ENCODE measurements at regions not wholly inside any gene's neighbourhood (a gene's known extent, or its start where the extent isn't known, plus 50 kb on each side); places are given as distances from the start of the nearest gene placed in this dataset.

GRCh38 chr4:128388352-128388630 lies 100.7 kb upstream of the PGRMC2 start:
- no peak for DNase-seq (ENCODE audit: low read depth in 2 of 2)

- no peak for DNase-seq (ENCODE audit: low read depth in 2 of 2)
These were observed 100.2 kb upstream of the PGRMC2 start for GRCh38 chr4:128387600-128388351.

DNA sequence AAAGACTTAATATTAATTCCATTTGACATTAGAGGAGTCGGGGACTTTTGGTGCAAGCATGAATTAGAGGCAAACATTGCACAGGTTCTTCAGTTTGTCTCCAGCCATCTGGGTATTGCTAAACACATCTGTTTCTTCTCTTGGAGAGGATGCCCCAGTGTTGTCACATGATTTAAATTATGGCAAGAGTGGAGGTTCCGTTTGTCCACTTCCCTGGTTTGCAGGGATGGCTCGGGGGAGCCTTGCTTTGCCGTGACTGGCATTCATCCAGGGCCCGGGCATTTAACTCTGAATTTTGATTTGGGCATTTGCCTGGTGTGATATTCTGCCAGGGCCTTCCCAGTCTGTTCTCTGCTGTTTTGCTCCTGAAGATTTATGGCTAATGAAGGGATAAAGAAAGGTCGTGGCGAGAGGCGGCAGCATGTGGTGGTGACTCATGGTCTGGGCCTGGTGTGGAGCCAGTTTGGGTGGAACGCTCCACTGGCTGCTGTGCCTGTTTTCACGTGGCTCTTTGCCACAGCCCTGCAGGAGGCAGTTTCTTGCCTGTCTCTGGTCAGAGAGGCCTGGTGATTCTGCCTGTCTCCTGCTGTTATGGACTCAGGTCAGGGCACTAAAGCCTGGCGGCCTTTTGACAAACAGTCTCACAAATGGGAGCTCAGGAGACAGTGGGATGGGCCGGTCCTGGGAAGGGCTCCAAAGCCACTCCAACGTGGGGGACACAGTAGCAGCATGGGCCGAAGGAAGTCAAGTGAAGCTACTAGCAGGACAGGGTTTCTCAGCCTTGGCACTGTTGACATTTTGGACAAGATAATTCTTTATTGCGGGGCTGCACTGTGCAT lies 99.4 kb upstream of the PGRMC2 start:
- DNase-seq (ENCODE audit: low read depth in 2 of 2), result no peak

DNA sequence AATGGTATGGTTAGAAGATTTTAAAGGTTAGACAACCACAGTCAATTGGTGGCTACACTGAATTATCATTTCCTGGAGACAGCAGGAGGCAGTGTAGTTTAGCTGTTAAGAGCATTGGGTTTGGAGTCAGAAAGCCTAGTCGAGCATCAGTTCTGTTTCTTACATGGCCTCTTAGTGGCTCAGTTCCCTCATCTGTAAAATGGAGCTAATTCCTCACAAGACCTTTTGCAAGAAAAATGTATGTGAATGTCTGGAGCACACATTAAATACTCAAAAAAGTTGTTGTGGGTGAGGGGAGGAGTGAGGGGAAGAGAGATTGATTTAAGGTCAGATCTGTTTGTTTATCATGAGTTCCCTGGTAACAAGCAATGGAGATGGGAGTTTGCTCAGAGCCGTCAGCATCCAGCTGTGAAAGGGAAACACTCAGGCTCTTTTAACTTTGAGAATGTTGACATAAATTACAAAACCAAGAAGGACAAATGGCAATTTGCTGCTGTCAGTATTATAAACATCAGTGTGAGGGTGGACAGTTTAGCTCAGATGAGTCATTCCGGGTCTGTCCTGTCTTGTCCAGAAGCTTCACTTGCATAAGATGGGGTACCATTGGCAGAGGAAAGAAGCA lies 98.2 kb upstream of the PGRMC2 start:
- no peak for DNase-seq (ENCODE audit: low read depth in 2 of 2)

DNA sequence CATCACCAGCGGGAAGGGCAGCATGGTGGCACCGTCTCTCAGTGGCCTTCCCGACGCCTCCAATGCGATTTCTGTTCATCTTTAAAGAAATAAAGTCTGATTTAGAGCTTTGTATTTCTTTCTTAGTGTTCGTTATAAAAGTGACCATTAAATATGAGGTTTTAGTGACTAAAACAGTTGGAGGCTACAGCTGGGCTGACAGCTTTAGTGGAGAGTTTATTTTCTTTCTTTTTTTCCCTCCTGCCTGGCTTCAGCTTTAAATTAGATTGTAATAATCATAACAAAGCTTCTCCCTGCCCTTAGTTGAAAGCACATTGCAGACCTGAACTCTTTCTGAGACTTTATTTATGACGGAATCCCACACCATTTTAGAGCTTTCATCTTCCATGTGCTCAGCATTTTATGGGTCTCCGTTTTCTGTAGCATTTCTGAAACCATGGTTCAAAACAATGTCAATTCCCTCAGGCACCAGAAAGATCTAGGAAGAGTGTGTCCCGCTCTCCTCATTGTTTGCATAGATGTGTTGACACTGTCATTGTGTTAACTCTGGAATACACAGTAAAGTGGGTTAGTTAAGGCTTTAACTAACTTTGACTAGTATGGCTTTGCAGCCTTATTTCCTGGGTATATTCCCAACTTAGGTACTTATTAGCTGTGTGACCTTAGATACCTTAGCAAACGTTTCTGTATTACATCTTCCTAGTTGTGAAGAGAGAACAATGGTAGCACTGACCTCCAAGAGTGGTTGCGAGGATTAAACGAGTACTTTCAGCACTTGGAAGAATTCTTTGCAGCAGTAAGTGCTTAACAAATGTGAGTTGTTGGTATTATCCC lies 97.4 kb upstream of the PGRMC2 start:
- no peak for DNase-seq (ENCODE audit: low read depth in 2 of 2)

GRCh38 chr4:128384091-128384520 lies 96.5 kb upstream of the PGRMC2 start:
- no peak for DNase-seq (ENCODE audit: low read depth in 2 of 2)

- DNase-seq (ENCODE audit: low read depth in 2 of 2), result no peak
These were observed 94.3 kb upstream of the PGRMC2 start for GRCh38 chr4:128381748-128382559.

DNA sequence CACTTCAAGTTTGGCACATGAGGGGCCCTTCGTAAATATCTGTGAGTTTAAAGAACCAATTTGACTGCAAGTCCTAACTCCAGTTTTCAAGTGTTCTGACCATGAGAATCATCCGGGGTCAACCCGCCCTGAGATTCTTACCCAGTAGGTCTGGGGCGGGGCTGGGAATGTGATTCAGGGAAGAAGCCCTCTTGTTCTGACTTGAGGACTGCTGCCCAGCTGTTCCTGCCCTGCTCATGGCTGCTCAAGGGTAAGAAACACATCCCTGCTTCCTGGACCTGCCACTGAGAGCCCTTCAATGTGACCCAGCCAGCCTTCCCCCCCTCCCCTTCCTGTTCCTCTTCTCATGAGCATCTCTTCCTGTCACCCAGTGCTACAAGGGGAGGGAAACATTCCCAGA lies 92.7 kb upstream of the PGRMC2 start:
- DNase-seq (ENCODE audit: low read depth in 2 of 2), result no peak

GRCh38 chr4:128379860-128380259 lies 92.2 kb upstream of the PGRMC2 start:
- no peak for DNase-seq (ENCODE audit: low read depth in 2 of 2)

GRCh38 chr4:128378668-128379067 lies 91.1 kb upstream of the PGRMC2 start:
- no peak for DNase-seq (ENCODE audit: low read depth in 2 of 2)

DNA sequence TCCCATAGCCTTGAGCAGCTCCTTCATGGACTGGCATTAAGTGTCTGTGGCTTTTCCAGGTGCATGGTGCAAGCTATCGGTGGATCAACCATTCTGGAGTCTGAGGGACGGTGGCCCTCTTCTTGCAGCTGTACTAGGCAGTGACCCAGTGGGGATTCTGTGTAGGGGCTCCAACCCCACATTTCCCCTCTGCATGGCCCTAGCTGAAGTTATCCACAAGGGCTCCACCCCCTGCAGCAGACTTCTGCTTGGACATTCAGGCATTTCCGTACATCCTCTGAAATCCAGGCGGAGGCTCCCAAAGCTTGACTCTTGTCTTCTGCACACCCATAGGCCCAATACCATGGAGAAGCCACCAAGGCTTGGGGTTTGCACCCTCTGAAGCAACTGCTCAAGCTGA lies 89.3 kb upstream of the PGRMC2 start:
- no peak for DNase-seq (ENCODE audit: low read depth in 2 of 2)

- DNase-seq (ENCODE audit: low read depth in 2 of 2), result no peak
These were observed 88.7 kb upstream of the PGRMC2 start for GRCh38 chr4:128376303-128376702.

- no peak for DNase-seq (ENCODE audit: low read depth in 2 of 2)
These were observed 86.0 kb upstream of the PGRMC2 start for GRCh38 chr4:128373628-128374027.

- DNase-seq (ENCODE audit: low read depth in 2 of 2), result no peak
These were observed 84.3 kb upstream of the PGRMC2 start for GRCh38 chr4:128371876-128372275.

- DNase-seq (ENCODE audit: low read depth in 2 of 2), result no peak
These were observed 83.6 kb upstream of the PGRMC2 start for GRCh38 chr4:128371001-128371777.

DNA sequence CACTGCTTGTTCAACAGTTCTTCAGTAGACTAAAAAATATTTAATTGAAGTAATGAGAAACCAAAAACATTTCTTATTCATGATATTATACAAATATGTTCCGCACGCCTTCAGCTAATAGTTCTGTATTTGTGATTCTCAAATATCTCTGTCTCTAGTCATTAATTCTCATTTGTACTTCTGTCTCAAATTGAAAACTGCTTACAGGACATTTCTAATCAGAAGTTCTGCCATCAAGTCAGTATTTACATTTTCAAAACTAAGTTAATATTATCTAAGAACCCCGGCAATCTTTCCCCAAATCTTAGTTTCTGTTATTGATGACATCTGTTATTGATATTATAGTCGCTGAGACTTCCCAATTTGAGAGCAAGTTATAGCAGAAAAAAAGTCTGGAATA lies 78.6 kb upstream of the PGRMC2 start:
- DNase-seq (ENCODE audit: low read depth in 2 of 2), result no peak

DNA sequence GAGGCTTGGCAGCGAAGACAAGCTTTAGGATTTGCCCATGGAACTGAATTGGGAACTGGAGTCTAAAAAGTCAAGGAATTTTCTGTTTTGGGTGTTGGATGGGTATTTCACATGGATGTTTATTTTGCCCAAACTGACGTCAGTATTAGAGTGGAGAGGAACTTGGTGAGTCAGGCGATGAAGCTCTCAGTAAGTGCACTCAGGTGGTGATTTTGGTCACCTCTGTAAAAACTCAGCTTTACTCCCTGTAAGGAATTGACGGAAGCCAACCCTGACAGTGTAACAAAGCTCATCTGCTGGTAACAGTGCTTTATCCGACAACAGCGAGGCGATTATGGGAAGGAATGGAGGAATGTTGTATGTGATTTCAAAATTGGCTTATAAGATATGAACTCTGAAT lies 77.0 kb upstream of the PGRMC2 start:
- no peak for DNase-seq (ENCODE audit: low read depth in 2 of 2)

GRCh38 chr4:128363966-128364365 lies 76.4 kb upstream of the PGRMC2 start:
- DNase-seq (ENCODE audit: low read depth in 2 of 2), result no peak

GRCh38 chr4:128362760-128363159 lies 75.1 kb upstream of the PGRMC2 start:
- DNase-seq (ENCODE audit: low read depth in 2 of 2), result no peak

GRCh38 chr4:128359422-128359821 lies 71.8 kb upstream of the PGRMC2 start:
- no peak for DNase-seq (ENCODE audit: low read depth in 2 of 2)

All from stimulated activated CD4-positive, alpha-beta T cell treated with anti-CD3 and anti-CD28 coated beads, Interleukin-4, amount 100 ng/mL, for 48 hours (primary cell).